Epithelial cell of esophagus (primary cell): ENCODE measurements at regions not wholly inside any gene's neighbourhood (a gene's known extent, or its start where the extent isn't known, plus 50 kb on each side); places are given as distances from the start of the nearest gene placed in this dataset.
"Not testable (repeated sequence)": the region's sequence is repeated elsewhere in the genome, so short reads cannot be mapped to it uniquely, and the experiment has no call there.

Experiments
- DNase-seq: peaks from one replicate; pipeline ENCODE4 v3.0.0; 2010; ENCODE audit warnings: low read depth
- H3K4me3 ChIP-seq: 2 replicates; pipeline ENCODE4 v1.5.1; 2011; ENCODE audit warnings: mild to moderate bottlenecking, low read length, control low read depth
- CTCF ChIP-seq: IDR thresholded peaks from 2 replicates; pipeline ENCODE4 v1.5.1; 2011; ENCODE audit warnings: low read depth, mild to moderate bottlenecking, low read length, control low read depth, inconsistent platforms; ENCODE audit not compliant: insufficient read depth; ENCODE audit errors: missing control alignments

GRCh38 chr2:176423819-176424218, 154.6 kb downstream of the MTX2 start:
- TF ChIP-seq CTCF = no peak
- H3K4me3 ChIP-seq = no peak overlapping the region
- DNase-seq = no peak

GRCh38 chr2:176424746-176425145, 155.5 kb downstream of the MTX2 start:
- no peak overlapping the region for H3K4me3 ChIP-seq
- TF ChIP-seq CTCF = no peak
- DNase-seq = no peak

- TF ChIP-seq CTCF = no peak
- DNase-seq = no peak
- H3K4me3 ChIP-seq = no peak overlapping the region
Measured at GRCh38 chr2:176427549-176427948, 158.3 kb downstream of the MTX2 start.

- not testable (repeated sequence) for H3K4me3 ChIP-seq, DNase-seq
Measured at GRCh38 chr2:176428944-176429469, 159.8 kb downstream of the MTX2 start.

GRCh38 chr2:176432434-176432833, 163.2 kb downstream of the MTX2 start:
- no peak overlapping the region for H3K4me3 ChIP-seq
- DNase-seq = peak; percentile 62
- TF ChIP-seq CTCF = no peak

- DNase-seq = no peak
- no peak overlapping the region for H3K4me3 ChIP-seq
- TF ChIP-seq CTCF = no peak
Measured at GRCh38 chr2:176435729-176436128, 166.5 kb downstream of the MTX2 start.

GRCh38 chr2:176443946-176444345, 174.7 kb downstream of the MTX2 start:
- H3K4me3 ChIP-seq = no peak overlapping the region
- TF ChIP-seq CTCF = no peak
- no peak for DNase-seq
